Stimulated activated CD8-positive, alpha-beta memory T cell treated with anti-CD3 and anti-CD28 coated beads, Interleukin-2, amount 100 ng/mL, for 48 hours (primary cell): ENCODE measurements at regions not wholly inside any gene's neighbourhood (a gene's known extent, or its start where the extent isn't known, plus 50 kb on each side); places are given as distances from the start of the nearest gene placed in this dataset.
"Not testable (repeated sequence)": the region's sequence is repeated elsewhere in the genome, so short reads cannot be mapped to it uniquely, and the experiment has no call there.

ENCODE experiments used
- DNase-seq, 2 donors: peaks; one replicate each; pipeline ENCODE4 v3.0.0-alpha.2; 2020; ENCODE audit warnings: low read depth in 2 of 2

- DNase-seq = no peak
Observed at GRCh38 chr22:22776121-22776520, 111.5 kb upstream of the IGLL5 start.

- no peak for DNase-seq
Observed at GRCh38 chr22:22779213-22779612, 108.4 kb upstream of the IGLL5 start.

- DNase-seq = no peak
Observed at GRCh38 chr22:22783575-22783974, 104.0 kb upstream of the IGLL5 start.

- DNase-seq = no peak
Observed at GRCh38 chr22:22784249-22785039, 103.2 kb upstream of the IGLL5 start.

GRCh38 chr22:22785316-22786065 lies 102.1 kb upstream of the IGLL5 start:
- DNase-seq = no peak

GRCh38 chr22:22786301-22787115 lies 101.1 kb upstream of the IGLL5 start:
- no peak for DNase-seq

- no peak for DNase-seq
Observed at GRCh38 chr22:22787151-22787550, 100.5 kb upstream of the IGLL5 start.

GRCh38 chr22:22787786-22788459 lies 99.7 kb upstream of the IGLL5 start:
- DNase-seq = peak; percentile 50 to 64

- DNase-seq = no peak
Observed at GRCh38 chr22:22788460-22789037, 99.1 kb upstream of the IGLL5 start.

GRCh38 chr22:22789233-22789921 lies 98.2 kb upstream of the IGLL5 start:
- no peak for DNase-seq

- DNase-seq = no peak
Observed at GRCh38 chr22:22789922-22790845, 97.4 kb upstream of the IGLL5 start.

GRCh38 chr22:22791438-22792181 lies 96.0 kb upstream of the IGLL5 start:
- no peak for DNase-seq

- not testable (repeated sequence) for DNase-seq
Observed at GRCh38 chr22:22792205-22792786, 95.3 kb upstream of the IGLL5 start.

GRCh38 chr22:22795639-22796038 lies 92.0 kb upstream of the IGLL5 start:
- DNase-seq = not testable (repeated sequence)

GRCh38 chr22:22796724-22797123 lies 90.9 kb upstream of the IGLL5 start:
- DNase-seq = no peak

GRCh38 chr22:22798232-22798616 lies 89.4 kb upstream of the IGLL5 start:
- no peak for DNase-seq

GRCh38 chr22:22798716-22799115 lies 88.9 kb upstream of the IGLL5 start:
- no peak for DNase-seq

- DNase-seq = no peak
Observed at GRCh38 chr22:22799561-22799960, 88.1 kb upstream of the IGLL5 start.

GRCh38 chr22:22800716-22801115 lies 86.9 kb upstream of the IGLL5 start:
- DNase-seq = no peak
